HG02571 (cell line): ENCODE measurements at regions not wholly inside any gene's neighbourhood (a gene's known extent, or its start where the extent isn't known, plus 50 kb on each side); places are given as distances from the start of the nearest gene placed in this dataset.

ENCODE experiments used
- ATAC-seq: cut with Tn5 transposase; IDR thresholded peaks from one replicate; pipeline ENCODE4 v1.9.1; 2021; ENCODE audit warnings: mild to moderate bottlenecking, moderate library complexity; ENCODE audit not compliant: unreplicated experiment

DNA sequence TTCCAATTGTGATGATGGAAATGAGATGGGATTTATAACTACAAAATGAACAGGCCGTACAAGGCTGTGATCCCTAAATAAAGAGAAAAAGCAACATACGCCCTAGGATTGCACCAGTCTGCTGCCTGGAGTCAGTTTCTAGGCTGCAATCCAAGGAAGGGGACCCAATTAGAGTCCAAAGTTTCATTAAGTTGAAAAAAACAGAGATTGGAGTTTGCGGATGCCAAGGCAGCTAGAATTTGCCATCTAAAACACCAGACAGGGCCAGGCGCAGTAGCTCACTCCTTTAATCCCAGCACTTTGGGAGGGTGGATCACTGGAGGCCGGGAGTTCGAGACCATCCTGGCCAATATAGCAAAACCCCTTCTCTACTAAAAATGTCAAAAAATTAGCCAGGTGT is 661.0 kb downstream of the RPS29 start:
- ATAC-seq: no peak

DNA sequence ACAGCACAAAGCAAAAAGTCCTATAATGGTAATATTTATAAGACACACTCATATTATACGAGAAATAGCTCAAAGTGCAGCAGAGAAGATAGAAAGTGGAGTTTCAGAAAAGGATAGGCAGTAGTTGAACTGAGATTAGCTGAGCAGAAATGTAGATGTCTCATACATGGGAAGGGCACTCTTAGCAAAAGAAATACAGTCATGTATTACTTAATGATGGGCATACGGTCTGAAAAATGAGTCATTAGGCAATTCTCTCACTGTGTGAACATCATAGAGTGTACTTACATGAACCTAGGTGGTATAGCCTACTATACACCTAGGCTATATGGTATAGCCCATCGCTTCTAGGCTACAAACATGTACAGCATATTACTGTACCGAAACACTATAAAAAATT is 671.3 kb downstream of the RPS29 start:
- no peak for ATAC-seq

DNA sequence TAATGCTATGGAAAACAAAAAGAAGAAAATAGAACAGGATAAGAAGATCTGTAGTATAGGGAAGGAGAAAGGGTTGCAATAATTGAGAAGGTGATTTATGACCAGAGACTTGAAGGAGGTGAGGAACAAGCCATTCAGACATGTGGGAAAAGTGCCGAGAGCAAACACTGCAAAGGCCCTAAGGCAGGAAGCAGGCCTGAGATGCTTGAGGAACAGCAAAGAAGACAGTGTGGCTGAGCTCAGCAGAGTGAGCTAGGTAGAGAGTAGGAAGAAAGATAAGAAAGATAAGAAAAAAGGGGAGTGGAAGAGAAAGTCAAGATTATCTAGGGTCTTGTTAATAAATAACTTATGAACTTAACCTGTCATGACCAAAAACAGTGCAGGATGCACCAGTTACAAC is 671.8 kb downstream of the RPS29 start:
- no peak for ATAC-seq

GRCh38 chr14:48900565-48900964 is 685.6 kb downstream of the RPS29 start:
- ATAC-seq: no peak

GRCh38 chr14:48890333-48890732 is 695.8 kb downstream of the RPS29 start:
- ATAC-seq: no peak

DNA sequence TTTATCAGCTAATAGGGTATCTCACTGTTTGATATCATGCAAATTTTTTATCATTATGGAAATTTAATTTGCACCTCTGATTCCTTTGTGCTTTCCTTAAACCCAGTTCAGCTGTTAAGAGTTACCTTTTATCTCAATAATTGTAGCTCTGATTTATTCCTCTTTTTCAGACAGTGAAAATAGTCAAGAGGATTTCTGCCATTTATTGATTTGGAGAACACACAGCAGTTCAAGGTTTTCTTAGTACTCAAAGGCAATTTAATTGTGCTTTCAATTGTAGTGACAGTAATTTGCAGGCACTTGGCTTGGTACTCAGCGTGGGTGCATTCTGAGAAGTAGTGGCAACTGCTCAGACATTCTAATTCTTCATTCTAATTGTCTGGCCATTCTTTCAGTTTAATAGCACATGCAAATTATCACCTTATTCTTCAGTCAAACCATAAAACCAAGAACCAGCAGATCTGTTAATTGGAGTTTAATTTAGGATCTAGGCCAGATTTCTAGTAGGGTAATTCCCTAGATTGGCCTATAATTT is 709.3 kb downstream of the RPS29 start:
- ATAC-seq: no peak

GRCh38 chr14:48874711-48875110 is 711.5 kb downstream of the RPS29 start:
- no peak for ATAC-seq

DNA sequence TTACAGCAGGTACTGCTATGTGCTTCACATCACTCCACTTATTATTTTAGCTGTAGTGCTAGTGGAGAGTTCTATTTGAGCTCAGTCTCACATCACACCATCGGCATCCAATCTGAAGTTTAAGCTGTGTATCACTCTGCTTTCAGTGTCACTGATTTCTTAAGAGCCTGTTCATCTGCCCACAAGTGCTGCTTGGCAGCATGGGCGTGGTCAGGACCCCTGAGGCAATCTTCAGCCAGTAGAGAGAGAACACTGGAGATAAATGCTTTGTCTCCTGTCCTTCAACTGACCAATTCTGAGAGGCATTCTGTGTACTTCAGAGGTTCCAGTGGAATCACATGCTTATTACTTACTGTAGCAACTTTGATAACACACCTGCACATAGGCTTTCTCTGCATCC is 728.8 kb downstream of the RPS29 start:
- no peak for ATAC-seq

- no peak for ATAC-seq
Measured at GRCh38 chr14:48853159-48853558, 733.0 kb downstream of the RPS29 start.

GRCh38 chr14:48849741-48850322 is 736.3 kb downstream of the RPS29 start:
- ATAC-seq: no peak

DNA sequence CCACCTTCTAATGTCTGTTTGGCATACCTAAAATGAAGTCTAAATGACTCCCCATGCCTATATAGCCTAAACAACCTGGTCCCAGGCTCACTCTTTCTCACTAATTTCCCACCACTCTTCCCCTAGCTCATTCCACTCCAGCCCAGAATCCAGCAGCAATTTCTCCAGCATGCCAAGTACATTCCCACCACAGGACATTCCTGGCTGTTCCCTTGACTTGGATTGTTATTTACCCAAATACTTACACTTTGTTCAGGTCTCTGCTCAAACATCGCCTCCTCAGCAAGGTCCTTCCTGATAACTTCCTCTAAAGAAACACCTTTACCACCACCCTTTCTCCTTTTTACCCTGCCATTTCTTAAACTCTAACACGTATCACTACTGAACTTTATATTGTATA is 743.4 kb downstream of the RPS29 start:
- ATAC-seq: no peak

DNA sequence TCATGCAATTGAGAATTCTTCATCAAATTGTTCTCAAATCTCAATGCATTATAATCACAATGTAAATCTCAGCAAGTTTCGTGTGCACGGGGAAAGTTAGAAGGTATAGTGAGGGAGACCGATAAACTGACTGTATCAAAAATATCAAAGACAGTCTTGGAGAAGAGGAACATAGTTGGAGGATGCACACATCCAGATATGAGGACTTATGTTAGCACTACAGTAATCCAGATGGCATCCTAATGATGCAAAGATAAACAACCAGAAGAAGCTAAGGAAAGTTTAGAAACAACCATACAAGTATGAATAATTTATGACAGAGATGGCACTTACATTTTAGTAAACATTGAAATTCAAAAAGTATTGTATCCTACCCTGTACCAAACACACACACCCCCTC is 760.1 kb downstream of the RPS29 start:
- ATAC-seq: no peak

DNA sequence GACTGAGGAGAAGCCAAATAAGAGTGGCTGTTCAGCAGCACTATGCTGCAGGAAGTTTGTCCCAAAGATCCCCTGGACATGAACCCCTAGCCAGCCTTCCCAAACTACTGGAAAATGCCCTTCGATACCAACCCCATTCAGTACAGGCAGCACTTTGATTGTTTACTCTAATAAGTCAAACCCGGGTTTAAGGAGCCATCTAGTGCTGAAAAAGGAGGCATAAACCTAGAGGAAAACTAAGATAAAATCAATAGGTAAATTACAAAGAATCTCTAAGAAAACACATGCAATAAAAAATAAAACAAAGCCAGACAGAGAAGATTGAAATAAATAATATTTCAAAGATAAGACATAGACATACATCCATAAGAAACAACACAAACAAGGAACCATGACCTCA is 771.6 kb downstream of the RPS29 start:
- no peak for ATAC-seq

GRCh38 chr14:48805315-48805714 is 780.9 kb downstream of the RPS29 start:
- no peak for ATAC-seq

DNA sequence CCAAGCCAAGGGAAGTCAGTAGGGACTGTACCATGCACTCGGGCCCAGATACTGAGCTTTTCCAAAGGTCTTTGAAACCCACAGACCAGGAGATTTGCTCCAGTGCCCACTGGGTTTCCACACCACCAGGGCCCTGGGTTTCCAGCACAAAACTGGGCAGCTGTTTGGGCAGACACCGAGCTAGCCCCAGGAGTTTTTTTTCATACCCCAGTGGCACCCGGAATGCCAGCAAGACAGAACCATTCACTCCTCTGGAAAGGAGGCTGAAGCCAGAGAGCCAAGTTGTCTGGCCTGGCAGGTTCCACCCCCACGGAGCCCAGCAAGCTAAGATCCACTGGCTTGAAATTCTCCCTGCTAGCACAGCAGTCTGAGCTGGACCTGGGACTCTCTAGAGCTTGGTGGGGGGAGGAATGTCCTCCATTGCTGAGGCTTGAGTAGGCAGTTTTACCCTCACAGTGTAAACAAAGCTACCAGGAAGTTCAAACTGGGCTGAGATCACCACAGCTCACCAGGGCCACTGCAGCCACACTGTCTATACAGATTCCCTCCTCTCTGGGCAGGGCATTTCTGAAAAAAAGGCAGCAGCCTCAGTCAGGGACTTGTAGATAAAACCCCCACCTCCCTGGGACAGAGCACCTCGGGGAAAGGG is 793.7 kb downstream of the RPS29 start:
- ATAC-seq: no peak

GRCh38 chr14:48788771-48789170 is 797.4 kb downstream of the RPS29 start:
- ATAC-seq: no peak

GRCh38 chr14:48786498-48786897 is 799.7 kb downstream of the RPS29 start:
- no peak for ATAC-seq

DNA sequence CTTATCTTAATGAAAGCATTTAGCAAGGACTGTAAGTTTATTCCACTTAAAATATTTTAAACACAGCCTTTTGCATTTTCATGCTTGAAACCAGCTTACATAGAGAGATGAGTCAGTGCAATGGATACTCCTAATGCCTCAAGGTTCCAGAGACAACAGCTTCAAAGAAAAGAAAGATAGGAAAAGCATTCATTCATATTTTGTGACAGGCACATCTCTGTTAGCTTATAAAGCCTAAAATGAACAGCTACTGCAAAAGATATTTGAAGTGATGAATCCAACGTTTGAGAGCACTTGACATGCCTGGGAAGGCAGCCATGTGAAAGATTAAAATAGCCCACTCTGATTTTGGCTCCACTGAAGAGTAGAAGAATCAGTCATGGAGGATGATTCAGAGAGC is 814.5 kb downstream of the RPS29 start:
- no peak for ATAC-seq

DNA sequence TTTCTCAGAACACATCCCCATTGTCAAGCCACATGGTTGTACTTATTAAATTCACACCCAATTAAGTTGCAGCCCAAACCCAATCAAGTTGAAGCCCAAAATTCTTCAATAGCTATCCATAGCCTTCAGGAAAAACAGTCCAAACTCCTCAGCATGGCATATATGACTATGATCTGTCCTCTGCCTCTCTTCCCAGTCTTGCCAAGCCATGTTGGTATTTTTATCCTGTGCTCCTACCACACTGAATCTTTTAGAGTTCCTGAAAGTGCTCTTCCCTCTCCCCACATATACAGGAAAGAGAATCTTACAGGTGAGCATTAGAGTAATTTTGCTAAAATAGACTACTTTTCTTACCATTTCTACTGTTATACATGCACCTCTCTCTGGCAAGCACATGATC is 834.9 kb downstream of the RPS29 start:
- no peak for ATAC-seq

DNA sequence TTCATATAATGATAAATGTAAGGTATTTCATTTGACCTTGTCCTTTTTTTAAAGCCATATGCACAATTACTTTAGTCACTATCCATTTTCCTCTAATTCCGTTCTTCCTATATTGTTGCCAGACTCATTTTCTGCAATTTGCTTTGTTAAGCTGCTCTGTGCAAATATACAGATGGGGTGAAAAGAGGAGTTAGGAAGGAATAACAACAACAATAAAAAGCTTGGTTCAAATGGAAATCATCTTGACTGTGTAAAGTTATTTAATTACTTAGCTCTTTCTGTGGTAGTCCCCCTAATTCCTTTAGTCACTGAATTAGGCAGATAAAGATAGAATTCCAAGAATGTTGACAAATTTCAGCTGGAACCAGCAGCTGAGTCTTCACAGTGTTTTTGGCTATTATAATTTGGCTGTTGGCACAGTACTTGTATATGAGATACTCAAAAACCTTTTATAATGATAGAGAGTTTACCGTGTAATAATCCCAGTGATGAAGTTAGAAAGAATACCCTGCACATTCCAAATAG is 838.0 kb downstream of the RPS29 start:
- no peak for ATAC-seq

GRCh38 chr14:48747561-48748089 is 838.6 kb downstream of the RPS29 start:
- no peak for ATAC-seq

DNA sequence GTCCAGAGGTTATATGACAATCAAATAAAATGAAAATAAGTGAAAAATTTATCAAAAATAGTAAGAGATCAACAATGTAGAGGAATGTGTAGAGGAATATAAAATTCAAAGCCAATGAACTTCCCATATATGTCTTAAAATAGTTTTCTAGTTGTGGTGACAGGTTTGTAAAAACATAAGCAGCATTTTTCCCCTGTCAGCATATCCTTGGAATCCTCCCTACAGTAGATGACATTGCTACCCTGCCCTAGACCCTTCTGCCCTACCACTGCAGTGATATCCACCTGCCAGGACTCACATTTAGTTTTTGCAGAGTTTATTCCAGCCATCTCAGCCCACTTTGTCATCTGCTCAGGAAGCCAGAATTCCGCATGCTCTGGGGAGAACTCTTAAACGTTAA is 842.0 kb downstream of the RPS29 start:
- ATAC-seq: no peak
